Activated CD8-positive, alpha-beta T cell treated with anti-CD3 and anti-CD28 coated beads for 36 hours (primary cell): ENCODE measurements at regions not wholly inside any gene's neighbourhood (a gene's known extent, or its start where the extent isn't known, plus 50 kb on each side); places are given as distances from the start of the nearest gene placed in this dataset.

Source experiments
- ATAC-seq: fragments of 200-7000 bp; cut with Tn5 transposase; one replicate; pipeline ENCODE4 v1.10.0; 2021; ENCODE audit warnings: mild to moderate bottlenecking, moderate library complexity
- CTCF ChIA-PET: fragments of 350-600 bp; sonication (Branson Sonifier 250); formaldehyde crosslinking; loops from one replicate; lab custom pipeline; 2021; ENCODE audit warnings: antibody characterized with exemption; lab: Charles Lee
- POLR2A ChIA-PET: fragments of 350-600 bp; sonication (Branson Sonifier 250); formaldehyde crosslinking; loops from one replicate; lab custom pipeline; 2021; ENCODE audit warnings: antibody characterized with exemption; lab: Charles Lee
- DNase-seq: peaks from one replicate; pipeline ENCODE4 v3.0.0-alpha.2; 2020
- H3K27ac Mint-ChIP-seq: one replicate; pipeline ENCODE4 v1.8.0; 2021; ENCODE audit warnings: mild to moderate bottlenecking, mixed read lengths
- H3K27me3 Mint-ChIP-seq: one replicate; pipeline ENCODE4 v1.8.0; 2021; ENCODE audit warnings: mixed read lengths
- H3K36me3 Mint-ChIP-seq: one replicate; pipeline ENCODE4 v1.8.0; 2021; ENCODE audit warnings: low read depth, mixed read lengths
- H3K4me1 Mint-ChIP-seq: one replicate; pipeline ENCODE4 v1.8.0; 2021; ENCODE audit warnings: low read depth, mixed read lengths
- H3K4me3 Mint-ChIP-seq: one replicate; pipeline ENCODE4 v1.8.0; 2021; ENCODE audit warnings: mild to moderate bottlenecking, moderate library complexity, mixed read lengths
- H3K9me3 Mint-ChIP-seq: one replicate; pipeline ENCODE4 v1.8.0; 2021; ENCODE audit warnings: mixed read lengths
- CTCF ChIP-seq: fragments of 200-600 bp; IDR thresholded peaks from one replicate; pipeline ENCODE4 v1.8.0; 2022; ENCODE audit warnings: antibody characterized with exemption, mild to moderate bottlenecking
- intact Hi-C: fragments of 100-400 bp; cut with micrococcal nuclease; formaldehyde crosslinking; loops from one replicate; pipeline ENCODE4 v1.10.0; 2022

GRCh38 chr7:117929237-117929636 lies 56.0 kb upstream of the CTTNBP2 start:
- POLR2A ChIA-PET = no interaction called here

GRCh38 chr7:117931314-117931713 lies 58.1 kb upstream of the CTTNBP2 start:
- no peak overlapping the region for H3K4me3 Mint-ChIP-seq
- intact Hi-C loops = no loop called here
- DNase-seq (no peak), ATAC-seq (no peak)
- TF ChIP-seq CTCF = no peak
- H3K27ac Mint-ChIP-seq = no peak overlapping the region
- no peaks in the 10 kb centered on the region for H3K4me1 Mint-ChIP-seq
- ChIA-PET POLR2A (no interaction called here), CTCF (no interaction called here)
- H3K27me3 Mint-ChIP-seq = no peaks in the 10 kb centered on the region
- peaks cover 5% of the 10 kb centered on the region for H3K9me3 Mint-ChIP-seq
- no peaks in the 10 kb centered on the region for H3K36me3 Mint-ChIP-seq

More at GRCh38 chr7:117929237-117929636, 56.0 kb upstream of the CTTNBP2 start:
- H3K9me3 Mint-ChIP-seq = peaks cover 5% of the 10 kb centered on the region
- no peaks in the 10 kb centered on the region for H3K27me3 Mint-ChIP-seq
- no peaks in the 10 kb centered on the region for H3K4me1 Mint-ChIP-seq
- TF ChIP-seq CTCF = no peak
- H3K4me3 Mint-ChIP-seq = no peak overlapping the region
- H3K36me3 Mint-ChIP-seq = no peaks in the 10 kb centered on the region
- H3K27ac Mint-ChIP-seq = no peak overlapping the region
- intact Hi-C loops = no loop called here
- CTCF ChIA-PET = no interaction called here
- DNase-seq = no peak
- no peak for ATAC-seq

- Mint-ChIP-seq H3K4me1 (no peaks in the 10 kb centered on the region), H3K4me3 (no peak overlapping the region), H3K9me3 (peaks cover 5% of the 10 kb centered on the region), H3K36me3 (no peaks in the 10 kb centered on the region), H3K27ac (no peak overlapping the region), H3K27me3 (no peaks in the 10 kb centered on the region)
- TF ChIP-seq CTCF = no peak
- intact Hi-C loops = no loop called here
- DNase-seq (no peak), ATAC-seq (no peak)
- POLR2A ChIA-PET = no interaction called here
- CTCF ChIA-PET = no interaction called here
Observed at GRCh38 chr7:117937049-117937752, 64.0 kb upstream of the CTTNBP2 start.

GRCh38 chr7:117937753-117938483 lies 64.7 kb upstream of the CTTNBP2 start:
- H3K27me3 Mint-ChIP-seq = no peaks in the 10 kb centered on the region

More at GRCh38 chr7:117937753-117938483, 64.7 kb upstream of the CTTNBP2 start:
- Mint-ChIP-seq H3K4me3 (no peak overlapping the region), H3K27ac (no peak overlapping the region), H3K36me3 (no peaks in the 10 kb centered on the region), H3K4me1 (no peaks in the 10 kb centered on the region), H3K9me3 (peaks cover 5% of the 10 kb centered on the region)
- CTCF ChIA-PET = no interaction called here
- no peak for TF ChIP-seq CTCF
- intact Hi-C loops = no loop called here
- DNase-seq (no peak), ATAC-seq (no peak)
- POLR2A ChIA-PET = no interaction called here
